ENCODE measurements at regions not wholly inside any gene's neighbourhood (a gene's known extent, or its start where the extent isn't known, plus 50 kb on each side); places are given as distances from the start of the nearest gene placed in this dataset.
A peak's percentile ranks its signal among the peaks of the same experiment; 100 is the strongest.

DNA sequence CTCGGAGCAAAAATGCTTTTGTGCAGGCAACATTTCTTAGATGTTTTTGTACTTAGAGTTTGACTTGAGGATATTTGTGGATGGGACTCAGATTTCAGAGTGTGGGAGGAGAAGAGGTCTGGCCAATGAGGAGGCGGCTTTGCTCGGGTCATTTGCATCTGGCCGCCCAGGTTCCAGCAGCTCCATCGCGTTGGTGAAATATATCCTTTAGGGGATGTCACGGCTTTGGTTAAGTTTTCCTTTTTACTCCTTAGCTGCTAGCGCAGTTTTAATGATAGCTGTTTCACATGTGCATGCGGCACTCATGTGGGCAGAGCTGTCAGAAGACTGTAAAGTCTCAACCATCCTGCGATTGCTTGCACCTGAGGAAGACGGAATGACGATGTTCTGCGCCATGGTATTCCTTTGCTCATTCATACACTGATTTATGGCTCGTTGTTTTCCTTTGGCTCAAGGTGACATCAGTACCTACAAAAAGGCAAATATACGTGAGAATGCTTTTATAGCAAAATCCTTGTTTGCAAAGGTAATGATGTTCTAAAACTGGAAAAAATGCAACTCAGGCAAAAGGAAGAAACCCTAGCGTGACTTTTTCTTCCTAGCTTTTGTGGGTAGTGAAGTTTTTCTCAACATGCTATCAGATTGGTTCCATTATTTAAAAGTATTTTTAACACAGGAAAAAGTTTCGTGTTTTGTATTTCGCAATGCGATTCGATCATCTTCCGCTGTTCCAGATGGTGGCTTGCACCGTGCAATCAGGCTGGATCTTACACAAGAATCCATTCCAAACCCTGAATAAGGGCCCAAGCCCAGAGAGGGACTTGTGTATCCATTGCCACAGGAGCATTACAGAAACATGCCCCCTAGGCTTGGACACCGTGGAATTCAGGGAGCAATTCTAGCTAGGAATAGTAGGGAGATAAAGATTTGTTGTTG lies 70.5 kb upstream of the ZNF516 start:
- Histone ChIP-seq H3K4me3 (peak overlapping the region; percentile 15 to 41 (median 31)), H3K27me3 (no peaks in the 10 kb centered on the region), H3K4me1 (peaks cover 0 to 25% (median 13%) of the 10 kb centered on the region in 4 donors), H3K9me3 (no peaks in the 10 kb centered on the region), H3K36me3 (no peaks in the 10 kb centered on the region), H3K27ac (peak overlapping the region; percentile 72 to 85 (median 76))
- peak; percentile 90 for DNase-seq
- no peak for TF ChIP-seq EP300 (IDR thresholded peaks at IDR 0.05)
- TF ChIP-seq POLR2AphosphoS5 (IDR thresholded peaks at IDR 0.05) = peak; percentile 34 to 66 (median 39)
- 24 to 29% methylated on average over 23 of the region's 23 CpGs for WGBS, 2 donors
- intact Hi-C loops (cut with DNase I) = no loop called here

- Histone ChIP-seq H3K27ac (peak overlapping the region; percentile 72 to 85 (median 76)), H3K9me3 (no peaks in the 10 kb centered on the region), H3K27me3 (no peaks in the 10 kb centered on the region), H3K4me3 (peak overlapping the region in 3 of 4 donors; percentile 31 to 41 (median 31)), H3K36me3 (no peaks in the 10 kb centered on the region), H3K4me1 (peaks cover 0 to 25% (median 13%) of the 10 kb centered on the region in 4 donors)
- 61 to 64% methylated on average over 4 of the region's 4 CpGs for WGBS, 2 donors
- no peak for DNase-seq
- TF ChIP-seq POLR2A (IDR thresholded peaks at IDR 0.05) (no peak), EP300 (IDR thresholded peaks at IDR 0.05) (no peak), POLR2AphosphoS5 (IDR thresholded peaks at IDR 0.05) (no peak)
- TF ChIP-seq, protein P1, sequence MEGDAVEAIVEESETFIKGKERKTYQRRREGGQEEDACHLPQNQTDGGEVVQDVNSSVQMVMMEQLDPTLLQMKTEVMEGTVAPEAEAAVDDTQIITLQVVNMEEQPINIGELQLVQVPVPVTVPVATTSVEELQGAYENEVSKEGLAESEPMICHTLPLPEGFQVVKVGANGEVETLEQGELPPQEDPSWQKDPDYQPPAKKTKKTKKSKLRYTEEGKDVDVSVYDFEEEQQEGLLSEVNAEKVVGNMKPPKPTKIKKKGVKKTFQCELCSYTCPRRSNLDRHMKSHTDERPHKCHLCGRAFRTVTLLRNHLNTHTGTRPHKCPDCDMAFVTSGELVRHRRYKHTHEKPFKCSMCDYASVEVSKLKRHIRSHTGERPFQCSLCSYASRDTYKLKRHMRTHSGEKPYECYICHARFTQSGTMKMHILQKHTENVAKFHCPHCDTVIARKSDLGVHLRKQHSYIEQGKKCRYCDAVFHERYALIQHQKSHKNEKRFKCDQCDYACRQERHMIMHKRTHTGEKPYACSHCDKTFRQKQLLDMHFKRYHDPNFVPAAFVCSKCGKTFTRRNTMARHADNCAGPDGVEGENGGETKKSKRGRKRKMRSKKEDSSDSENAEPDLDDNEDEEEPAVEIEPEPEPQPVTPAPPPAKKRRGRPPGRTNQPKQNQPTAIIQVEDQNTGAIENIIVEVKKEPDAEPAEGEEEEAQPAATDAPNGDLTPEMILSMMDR (IDR thresholded peaks at IDR 0.05) = no peak
- intact Hi-C loops (cut with DNase I) = no loop called here
Measured at GRCh38 chr18:76564655-76565237, 69.7 kb upstream of the ZNF516 start.

DNA sequence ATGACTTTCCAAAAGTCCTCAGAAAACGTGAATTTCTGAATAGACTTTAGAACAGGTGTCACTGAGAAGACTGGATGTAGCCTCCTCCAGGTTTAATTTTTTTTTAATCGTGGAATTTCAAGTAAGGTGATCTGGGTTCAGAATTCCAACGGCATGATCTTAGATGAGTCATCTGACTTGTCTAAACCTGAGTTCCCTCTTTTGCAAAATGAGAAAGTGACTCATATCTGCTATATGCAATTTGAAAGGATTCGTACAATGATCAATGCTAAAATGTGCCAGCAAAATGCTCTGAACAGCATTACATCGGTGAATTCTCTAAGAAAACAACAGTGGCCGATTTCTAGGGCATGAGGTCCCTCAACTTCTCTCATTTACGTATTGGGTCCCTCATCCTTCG lies 69.1 kb upstream of the ZNF516 start:
- Histone ChIP-seq H3K9me3 (no peaks in the 10 kb centered on the region), H3K36me3 (no peaks in the 10 kb centered on the region), H3K4me3 (no peak overlapping the region), H3K27me3 (no peaks in the 10 kb centered on the region), H3K4me1 (peaks cover 0 to 25% (median 13%) of the 10 kb centered on the region in 4 donors), H3K27ac (peak overlapping the region; percentile 72 to 85 (median 76))
- WGBS, 2 donors = 83 to 88% methylated on average over 8 of the region's 8 CpGs
- DNase-seq = no peak
- TF ChIP-seq POLR2AphosphoS5 (IDR thresholded peaks at IDR 0.05) = no peak
- TF ChIP-seq, protein P1 (IDR thresholded peaks at IDR 0.05) = no peak
- TF ChIP-seq POLR2A (IDR thresholded peaks at IDR 0.05) = no peak
- no peak for TF ChIP-seq EP300 (IDR thresholded peaks at IDR 0.05)
- intact Hi-C loops (cut with DNase I) = no loop called here

DNA sequence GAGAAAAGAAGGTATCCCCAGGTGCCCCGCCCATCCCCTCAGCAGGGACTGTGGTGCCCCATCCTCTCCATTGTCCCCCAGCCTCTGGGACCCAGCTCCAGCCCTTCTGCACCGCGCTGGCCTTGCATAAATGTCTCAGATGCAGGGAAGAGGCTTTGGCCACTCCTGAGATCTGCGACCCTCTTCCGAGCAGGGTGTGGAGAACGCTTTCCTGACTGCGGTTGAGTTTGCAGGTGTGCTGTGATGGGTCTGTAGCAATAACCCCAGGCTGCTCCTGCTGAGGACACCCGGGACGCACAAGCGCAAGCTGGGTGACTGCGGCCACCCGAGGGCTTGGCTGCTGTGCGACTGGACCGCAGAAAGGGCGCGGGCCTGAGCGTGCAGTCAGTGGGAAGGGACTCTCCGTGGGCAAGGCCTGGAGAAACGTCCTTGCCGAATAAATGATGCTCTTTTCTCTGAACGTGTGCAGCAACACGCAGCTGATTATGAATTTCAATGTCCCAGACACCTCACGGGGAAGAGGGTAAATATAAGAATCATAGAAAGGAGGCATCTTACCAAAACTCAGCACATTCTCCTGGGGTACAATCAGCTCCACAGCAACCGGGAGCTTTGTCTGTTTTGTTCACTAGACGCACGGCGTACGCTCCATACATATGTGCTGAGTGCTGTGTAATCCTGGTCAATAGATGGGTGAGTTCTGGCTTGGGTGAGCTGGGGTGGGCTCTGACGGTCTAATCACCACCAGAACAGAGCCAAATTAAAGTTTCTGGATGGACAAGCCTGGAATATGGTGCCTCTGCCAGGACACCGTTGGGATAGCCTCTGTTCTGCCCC lies 67.5 kb upstream of the ZNF516 start:
- intact Hi-C loops (cut with DNase I) = no loop called here
- no peaks in the 10 kb centered on the region for H3K9me3 ChIP-seq
- H3K36me3 ChIP-seq = no peaks in the 10 kb centered on the region
- DNase-seq = no peak
- H3K27me3 ChIP-seq = no peaks in the 10 kb centered on the region
- TF ChIP-seq, protein P1 (IDR thresholded peaks at IDR 0.05) = no peak
- TF ChIP-seq POLR2A (IDR thresholded peaks at IDR 0.05) (no peak), POLR2AphosphoS5 (IDR thresholded peaks at IDR 0.05) (no peak), EP300 (IDR thresholded peaks at IDR 0.05) (no peak)
- H3K4me1 ChIP-seq = peaks cover 0 to 25% (median 13%) of the 10 kb centered on the region in 4 donors
- WGBS, 2 donors = 95 to 96% methylated on average over 30 of the region's 30 CpGs
- no peak overlapping the region for H3K4me3 ChIP-seq
- no peak overlapping the region for H3K27ac ChIP-seq

All from sigmoid colon (tissue), 6 donors.